RPMI8226 (cell line): ENCODE measurements at regions not wholly inside any gene's neighbourhood (a gene's known extent, or its start where the extent isn't known, plus 50 kb on each side); places are given as distances from the start of the nearest gene placed in this dataset.

ENCODE experiments used
- DNase-seq: peaks from one replicate; pipeline ENCODE4 v3.0.0-alpha.2; 2015

DNA sequence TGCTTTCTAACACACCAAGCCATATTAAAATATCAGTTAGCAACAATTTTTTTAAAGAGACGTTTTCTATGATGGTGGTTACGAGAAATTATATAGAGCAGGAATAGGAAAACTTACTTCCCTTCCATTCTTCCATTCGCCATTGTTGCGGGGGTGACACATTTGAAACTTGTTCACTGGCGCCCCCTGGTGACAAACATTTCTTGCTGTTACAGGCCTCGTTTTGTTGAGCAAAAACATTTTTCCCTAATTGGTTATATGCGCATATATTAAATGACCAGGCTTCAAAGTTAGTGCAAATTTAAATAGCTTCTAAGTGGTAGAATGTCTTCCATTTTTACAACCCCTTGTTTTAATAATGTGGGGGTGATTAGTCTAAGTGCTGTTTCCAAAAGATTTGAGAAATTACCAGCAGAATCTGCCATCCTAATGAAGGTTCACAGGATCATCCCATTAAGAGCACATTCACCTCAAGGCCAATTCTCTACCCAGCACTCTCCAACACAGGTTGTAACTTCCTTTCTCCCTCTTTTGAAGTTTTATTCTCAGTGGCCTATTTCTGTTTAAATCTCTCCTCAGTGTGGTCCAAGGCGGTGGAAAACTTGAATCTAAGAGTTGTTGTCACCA is 1124.7 kb downstream of the FLRT2 start:
- DNase-seq, result peak; percentile 37

DNA sequence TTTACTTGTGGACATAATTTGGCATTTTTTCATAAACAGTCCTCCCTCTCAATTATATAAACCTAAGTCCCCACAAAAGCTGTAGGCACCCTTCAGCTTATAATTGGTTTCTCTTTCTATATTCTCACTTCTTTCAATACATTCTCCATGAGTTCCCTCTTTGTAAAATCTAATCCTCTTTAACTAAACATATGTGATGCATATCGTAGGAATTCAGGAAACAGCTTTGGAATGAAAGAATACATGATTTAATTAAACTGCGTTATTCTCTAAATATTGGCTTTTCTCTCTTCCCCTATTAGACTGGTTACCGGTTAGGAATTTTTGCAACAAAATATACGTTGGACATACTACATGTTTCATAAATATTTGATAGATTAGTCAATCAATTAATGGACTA is 1122.6 kb downstream of the FLRT2 start:
- DNase-seq, result no peak

DNA sequence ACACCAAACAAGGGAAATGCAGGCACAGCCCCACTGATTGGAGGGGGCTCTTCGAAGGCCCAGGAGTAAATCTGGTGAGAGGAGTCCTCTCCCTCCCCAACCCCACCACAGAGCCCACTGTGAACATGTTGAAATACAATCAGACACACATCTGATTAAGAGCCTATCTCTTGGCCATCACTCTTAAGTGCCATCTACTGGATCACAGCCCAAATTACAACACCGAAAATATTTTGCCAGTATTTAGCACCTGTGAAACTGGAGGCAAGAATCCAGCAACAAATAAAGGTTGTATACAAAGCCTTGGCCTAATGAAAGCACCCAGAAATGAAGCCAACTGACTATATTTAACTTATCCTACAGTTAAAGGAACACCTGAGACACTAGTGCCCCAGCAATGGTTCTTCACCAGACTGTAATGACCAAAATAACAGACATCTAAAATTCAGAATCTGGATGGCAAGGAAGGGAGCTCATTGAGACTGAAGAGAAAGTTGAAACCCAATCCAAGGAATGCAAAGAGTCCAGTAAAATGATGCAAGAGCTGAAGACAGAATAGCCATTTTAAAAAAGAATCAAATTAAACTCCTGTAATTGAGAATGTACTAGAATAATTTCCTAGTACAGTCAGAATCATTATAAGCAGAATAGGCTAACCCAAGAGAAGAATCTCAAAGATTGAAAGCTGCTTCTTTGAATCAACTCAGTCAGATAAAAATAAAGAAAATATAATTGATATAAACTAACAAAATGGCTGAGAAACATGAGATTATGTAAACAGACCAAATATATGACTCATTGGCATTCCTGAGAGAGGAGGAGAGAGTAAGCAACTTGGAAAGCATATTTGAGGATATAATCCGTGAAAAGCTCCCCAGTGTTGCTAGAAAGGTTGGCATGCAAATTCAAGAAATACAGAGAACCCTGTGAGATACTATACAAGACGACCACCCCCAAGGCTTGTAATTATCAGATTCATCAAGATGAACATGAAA is 1117.0 kb downstream of the FLRT2 start:
- DNase-seq, result no peak

DNA sequence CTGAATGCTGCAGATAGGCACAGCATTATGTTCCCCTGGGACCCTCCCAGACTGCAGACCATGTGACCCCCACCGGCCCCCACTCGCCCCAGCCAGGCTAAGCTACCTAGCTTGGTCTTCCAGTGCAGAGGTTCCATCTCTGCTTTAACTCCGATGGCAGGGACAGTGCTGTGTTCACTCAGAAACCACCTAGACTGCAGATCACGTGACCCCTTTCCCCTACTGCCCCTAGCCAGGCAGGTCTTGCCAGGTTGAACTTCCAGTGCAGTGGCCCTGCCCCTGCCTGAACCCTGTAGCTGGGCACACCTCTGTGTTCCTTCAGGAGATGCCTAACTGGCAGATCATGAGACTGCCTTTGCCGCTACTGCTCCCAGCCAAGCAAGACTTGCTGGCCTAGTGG is 1116.2 kb downstream of the FLRT2 start:
- no peak for DNase-seq

DNA sequence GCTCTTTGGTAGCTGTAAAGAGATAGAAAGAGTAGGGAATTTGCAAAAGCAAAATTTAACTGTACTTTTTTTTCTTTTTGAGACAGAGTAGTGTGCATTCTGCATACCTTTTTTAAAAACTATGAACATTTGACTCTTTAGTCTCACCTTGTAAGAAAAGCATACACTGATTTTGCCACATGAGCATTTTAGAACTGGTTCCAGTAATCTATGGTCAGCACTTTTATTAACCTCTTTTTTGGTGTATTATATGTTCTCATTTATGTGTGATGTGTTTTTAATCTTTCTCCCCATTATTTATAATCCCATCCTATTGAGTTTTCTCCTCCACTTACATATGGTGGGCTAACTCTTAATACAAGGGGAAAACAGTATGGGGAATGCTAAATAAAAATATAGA is 1111.4 kb downstream of the FLRT2 start:
- no peak for DNase-seq

DNA sequence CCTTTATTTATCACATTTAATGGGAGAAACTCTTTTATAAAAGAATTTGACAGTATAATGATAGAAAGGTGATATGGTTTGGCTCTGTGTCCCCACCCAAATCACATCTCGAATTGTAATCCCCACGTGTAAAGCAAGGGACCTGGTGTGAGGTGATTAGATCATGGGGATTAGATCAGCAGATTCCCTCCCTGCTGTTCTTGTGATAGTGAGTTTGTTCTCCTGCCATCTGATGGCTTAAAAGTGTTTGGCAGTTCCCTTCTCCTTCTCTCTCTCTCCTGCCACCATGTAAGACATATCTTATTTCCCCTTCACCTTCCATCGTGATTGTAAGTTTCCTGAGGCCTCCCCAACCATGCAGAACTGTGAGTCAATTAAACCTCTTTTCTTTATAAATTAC is 1110.3 kb downstream of the FLRT2 start:
- DNase-seq, result no peak

DNA sequence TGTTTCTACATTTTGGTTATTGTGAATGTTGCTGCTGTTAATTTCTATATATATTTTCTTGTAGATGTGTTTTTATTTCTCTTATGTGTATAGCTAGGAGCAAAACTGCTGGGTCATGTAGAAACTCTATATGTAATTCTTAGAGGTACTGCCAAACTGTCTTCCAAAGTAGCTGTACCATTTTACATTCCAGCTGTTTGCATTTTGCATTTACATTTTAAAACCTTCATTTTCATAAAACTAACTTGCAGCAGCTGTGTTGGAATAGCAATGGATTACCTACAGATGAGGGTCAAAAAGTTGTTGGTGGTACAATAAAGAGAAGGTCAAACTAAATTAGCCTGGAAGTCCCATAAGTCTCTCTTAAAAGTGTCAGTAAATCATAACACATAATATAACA is 1109.7 kb downstream of the FLRT2 start:
- no peak for DNase-seq

DNA sequence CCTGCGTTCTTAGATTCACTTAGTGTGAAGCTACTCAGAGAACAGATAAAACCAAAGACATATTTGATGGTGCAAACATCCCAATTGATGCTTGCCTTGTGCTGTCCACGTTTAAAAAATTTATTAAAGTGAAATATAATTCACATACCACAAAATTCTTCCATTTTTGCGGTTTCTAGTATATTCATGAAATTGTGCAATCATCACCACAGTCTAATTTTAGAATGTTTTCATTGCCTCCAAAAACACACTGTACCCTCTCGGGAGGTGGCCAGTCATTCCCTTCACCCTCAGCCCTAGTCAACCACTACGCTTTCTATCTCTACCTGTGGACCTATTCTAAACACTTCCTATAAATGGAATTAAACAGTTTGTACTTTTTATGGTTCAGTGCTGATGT is 1109.2 kb downstream of the FLRT2 start:
- DNase-seq, result no peak

DNA sequence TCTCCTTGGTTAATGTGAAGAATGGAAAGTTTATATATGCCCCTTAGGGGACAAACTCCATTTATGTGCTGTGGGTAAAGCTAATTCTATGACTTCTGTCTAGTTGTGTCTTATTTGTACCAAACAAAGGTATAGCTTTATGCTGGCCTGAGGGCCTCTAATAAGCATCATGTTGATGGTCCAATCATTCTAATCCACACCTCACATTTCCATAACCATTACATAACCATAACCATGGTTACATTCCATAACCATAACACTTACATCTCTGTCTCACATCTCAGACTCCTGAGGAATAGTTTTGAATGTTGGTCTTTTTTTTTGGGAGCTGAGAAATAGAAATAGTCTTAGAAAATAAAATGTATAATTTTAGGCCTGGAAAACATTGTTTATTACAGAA is 1097.1 kb downstream of the FLRT2 start:
- DNase-seq, result no peak

DNA sequence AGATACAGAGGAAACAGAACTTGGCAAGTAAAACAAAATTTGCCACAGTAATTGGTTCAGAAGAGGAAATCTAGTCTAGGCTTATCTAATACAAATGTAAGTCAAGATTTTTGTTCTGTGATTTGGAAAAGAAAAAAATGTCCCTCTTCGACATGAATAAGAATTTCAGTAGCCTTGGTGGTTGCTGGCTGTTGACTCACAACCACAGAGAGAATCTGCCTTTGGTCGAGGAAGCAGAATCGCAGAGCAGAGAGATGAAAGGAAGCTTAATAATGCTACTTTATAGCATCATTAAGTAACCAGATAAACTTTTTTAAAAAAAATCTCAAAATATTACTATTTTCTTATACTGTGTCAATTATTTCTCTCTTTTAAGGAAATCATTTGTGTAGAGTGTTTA is 1096.6 kb downstream of the FLRT2 start:
- no peak for DNase-seq

DNA sequence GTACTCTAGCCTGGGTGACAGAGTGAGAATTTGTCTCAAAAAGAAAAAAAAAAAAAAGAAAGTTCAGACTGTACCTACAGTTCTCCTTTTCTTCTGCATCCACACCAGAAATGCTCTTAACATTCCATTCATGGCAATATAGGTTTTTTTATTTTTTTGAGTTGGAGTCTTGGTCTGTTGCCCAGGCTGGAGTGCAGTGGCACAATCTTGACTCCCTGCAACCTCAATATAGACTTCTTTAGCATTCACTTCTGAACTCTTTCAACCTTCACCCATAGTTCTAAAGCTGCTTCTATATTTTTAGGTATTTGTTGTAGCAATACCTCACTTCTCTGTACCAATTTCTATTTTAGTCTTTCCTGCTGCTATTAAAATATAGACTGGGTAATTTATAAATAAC is 1095.7 kb downstream of the FLRT2 start:
- DNase-seq, result no peak

DNA sequence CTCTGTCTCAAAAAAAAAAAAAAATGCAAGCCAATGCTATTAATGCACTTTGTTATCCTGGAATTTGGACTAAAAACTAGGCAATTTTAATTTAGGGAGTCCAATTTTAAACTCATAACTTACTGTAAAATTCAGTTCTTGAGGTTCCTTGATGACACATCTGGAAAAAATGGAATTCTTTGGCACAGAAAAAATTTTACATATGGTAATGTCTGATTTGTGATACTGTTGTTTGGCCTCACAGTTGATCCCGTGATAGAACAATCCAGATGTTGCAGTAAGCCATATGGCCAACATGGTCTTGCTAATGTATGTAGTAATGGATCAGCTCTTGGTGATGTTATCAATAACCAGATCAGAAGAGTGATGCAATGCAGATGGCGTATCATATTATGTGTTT is 1089.8 kb downstream of the FLRT2 start:
- no peak for DNase-seq

DNA sequence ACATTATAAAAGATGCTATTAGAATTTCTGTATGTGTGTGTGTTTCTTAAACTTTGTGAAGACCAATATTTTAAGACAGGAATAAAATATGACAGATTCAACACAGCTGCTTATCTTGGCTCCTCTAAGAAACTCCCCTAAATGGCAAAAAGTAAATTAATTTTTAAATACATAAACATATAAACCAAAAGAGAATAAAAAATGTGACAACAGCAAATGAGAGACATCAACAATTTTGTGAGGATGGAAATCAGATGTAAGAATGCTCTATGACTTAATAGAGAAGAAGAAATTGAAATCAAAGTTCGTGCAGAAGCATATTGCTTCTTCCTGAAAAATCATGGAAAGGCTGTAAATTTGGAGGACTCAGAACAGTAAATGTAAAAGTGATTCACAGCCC is 1083.8 kb downstream of the FLRT2 start:
- DNase-seq, result no peak

DNA sequence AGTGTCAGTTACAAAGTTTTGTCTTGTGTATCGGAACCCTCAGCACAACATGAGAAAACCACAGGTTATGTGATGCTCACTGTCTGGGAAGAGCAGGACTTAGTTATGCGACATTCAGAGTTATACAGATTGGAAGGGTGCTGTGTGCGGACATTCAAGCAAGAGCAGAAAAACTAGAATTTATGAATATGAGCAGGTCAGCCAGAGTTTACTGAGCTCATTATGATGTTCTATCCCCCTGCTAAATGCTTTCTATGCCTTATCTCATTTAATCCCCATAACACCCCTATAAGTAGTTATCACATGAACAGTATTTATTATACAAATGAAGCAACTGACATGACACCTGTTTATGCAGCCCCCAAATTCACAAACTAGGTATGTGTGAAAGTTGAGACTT is 1083.2 kb downstream of the FLRT2 start:
- DNase-seq, result no peak

DNA sequence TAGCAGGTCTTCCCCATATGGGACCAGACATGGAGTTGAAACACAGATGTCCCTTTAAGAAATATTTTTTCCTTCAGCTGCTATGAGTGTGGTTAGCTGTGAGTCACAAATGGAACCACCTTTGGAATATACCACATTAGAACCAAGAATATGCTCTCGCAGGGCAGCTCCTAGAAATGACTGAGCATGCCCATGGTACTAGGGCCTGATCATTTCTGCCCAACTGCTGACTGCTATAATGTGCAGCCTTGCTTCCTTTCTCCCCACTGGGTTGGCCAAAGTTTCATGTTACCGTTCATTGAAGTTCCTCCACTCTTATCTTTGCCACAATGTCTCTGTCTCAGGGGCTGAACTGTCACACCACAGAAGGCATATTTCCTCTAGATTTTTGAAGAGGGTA is 1074.6 kb downstream of the FLRT2 start:
- no peak for DNase-seq

DNA sequence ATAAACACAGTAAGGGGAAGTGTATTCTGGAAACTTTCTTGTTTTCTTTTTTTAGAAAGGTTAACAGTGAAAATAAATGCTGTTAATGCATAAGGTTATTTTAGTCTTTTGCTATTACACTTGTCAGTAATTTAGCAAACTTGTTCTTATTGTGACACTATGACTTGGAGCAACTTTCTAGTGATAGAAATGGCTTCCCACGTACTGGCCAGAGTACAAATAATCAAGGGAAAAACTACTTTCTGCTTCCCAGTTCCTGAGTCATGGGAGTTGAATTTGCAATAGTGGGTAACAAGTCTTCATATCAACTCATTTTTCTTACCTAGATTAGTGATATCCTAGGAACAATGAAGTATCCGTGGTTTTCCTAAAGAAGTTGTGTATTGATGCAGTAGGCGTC is 1072.3 kb downstream of the FLRT2 start:
- DNase-seq, result no peak

DNA sequence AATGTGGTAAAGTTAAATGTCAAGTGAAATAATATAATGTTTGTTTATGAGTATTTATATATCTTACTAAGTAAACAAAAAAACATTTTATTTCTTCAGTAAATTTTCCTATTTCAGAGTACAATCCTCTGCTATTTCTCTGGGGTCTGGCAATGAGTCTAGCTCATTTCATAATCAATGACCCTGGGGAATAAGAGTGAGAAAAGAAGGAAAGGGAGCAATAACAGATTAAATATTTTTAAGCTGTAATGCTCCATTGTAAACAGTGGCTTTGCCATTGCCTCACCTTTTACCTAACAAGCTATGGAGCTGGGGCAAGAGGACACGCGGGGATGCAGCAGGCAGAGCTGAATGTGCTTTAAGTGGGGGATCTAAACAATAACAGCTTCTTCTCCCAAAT is 1071.9 kb downstream of the FLRT2 start:
- DNase-seq, result no peak

DNA sequence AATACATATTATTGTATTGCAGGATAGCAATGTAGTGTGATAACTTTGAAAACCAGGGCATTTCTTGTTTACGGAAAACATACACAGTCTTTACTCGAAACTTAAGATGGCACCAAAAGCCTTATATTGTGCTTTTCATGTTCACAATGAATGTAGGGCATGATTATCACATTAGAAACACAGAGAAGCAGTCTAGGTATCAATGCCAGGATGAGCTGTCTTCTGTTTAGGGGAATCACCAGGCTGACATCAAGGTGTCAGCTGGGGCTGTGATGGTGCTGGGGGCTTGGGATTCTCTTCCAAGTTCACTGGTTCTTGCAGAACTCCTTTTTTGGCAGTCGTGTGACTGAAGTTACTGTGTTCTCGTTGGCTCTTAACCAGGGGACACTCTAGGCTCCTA is 1067.3 kb downstream of the FLRT2 start:
- DNase-seq, result no peak

DNA sequence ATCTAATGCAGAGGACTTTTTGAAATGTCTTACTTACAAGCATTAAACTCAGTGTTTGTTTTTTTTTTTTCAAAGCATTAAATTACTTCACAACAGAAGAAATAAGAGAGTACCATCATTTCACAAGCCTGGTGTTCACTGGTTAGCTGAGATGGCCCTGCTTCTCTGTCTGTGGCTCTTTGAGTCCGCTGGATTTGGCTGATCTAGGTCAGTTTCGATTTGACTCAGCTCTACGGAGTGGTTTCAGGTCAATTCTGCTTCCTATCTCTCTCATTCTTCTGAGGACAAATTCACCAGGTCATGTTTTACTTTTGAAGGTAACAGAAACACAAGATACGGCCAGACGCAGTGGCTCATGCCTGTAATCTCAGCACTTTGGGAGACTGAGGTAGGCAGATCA is 1066.1 kb downstream of the FLRT2 start:
- DNase-seq, result peak; percentile 65

DNA sequence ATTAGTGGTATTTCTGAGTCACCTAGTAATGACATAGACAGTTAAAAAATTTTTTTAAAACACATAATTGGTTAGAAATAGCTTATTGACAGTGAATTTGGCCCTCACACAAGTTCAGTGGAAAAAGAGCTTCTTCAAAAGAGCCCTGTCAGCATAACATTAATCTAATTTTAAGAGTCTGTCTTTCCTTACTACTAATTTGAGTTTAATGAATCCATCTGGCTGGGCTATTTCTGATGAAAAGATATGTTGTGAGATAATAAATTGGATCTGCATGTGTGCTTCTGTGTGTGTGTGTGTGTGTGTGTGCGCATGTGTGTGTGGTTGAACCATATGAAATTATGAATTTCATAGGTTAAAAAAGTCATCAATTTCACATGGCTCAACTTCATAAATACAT is 1045.2 kb downstream of the FLRT2 start:
- no peak for DNase-seq

DNA sequence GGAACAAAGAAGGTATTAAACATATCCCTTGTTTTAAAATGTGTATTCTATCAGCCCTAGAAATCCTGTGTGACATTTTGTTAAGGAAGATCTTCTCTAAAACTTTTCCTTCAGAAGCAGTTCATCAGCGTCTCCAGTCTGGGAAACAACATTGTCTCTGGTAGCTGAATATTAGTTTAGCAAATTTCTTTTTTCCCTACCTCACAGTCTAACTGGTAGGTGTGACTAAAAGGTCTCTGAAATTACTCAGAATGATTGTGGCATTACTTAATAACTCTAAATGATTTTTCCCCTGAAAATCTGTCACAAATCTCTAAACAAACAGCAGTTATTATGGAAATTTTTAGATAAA is 1044.8 kb downstream of the FLRT2 start:
- no peak for DNase-seq

DNA sequence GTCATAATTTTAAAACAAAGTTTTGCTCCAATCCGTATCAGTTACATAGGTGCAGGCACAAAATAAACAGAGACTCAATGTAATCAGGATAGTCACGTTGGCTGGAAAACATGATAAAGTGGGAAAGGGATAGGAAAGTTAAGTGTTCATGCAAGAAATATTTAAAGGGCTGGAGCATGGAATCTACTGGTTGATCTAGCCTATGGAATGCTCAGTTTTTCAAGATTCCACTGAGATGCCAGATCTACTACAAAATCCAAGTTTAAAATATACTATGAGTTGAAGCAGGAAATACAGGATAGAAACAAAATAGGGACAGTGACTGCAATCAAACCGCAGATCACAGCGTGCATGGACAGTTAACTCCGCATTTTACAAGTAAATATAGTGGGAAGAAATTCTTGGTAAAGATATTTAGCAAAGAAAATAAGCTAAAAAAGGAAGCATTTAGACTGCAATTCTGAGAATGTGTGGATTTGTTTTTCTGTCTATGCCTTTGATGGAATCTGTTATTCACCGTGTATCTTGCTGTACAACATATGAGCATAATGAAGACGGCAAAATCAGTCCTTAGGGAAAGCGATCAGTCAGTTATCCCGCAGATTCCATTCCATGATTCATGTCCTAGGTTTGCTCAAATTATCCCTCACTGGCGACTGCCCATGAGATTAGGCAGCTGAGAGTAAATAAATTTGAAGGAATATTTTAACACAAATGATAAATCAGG is 1044.3 kb downstream of the FLRT2 start:
- no peak for DNase-seq

DNA sequence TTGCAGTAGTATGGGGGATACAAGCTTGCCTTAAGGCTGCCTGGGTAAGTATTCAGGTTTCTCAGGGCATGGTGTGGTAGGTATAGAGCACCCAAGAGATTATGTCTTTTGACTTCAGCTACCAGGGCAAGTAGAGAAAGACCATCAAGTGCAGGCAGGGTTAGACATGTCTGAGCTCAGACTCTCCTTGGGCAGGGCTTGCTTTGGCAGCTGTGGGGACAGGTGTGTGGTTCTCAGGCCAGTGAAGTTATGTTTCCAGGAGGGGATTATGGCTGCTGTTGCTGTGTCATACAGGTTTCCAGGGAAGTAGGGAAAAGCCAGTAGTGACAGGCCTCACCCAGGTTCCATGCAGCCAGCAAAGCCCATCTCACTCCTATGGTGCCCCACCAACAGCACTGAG is 1040.4 kb downstream of the FLRT2 start:
- no peak for DNase-seq

DNA sequence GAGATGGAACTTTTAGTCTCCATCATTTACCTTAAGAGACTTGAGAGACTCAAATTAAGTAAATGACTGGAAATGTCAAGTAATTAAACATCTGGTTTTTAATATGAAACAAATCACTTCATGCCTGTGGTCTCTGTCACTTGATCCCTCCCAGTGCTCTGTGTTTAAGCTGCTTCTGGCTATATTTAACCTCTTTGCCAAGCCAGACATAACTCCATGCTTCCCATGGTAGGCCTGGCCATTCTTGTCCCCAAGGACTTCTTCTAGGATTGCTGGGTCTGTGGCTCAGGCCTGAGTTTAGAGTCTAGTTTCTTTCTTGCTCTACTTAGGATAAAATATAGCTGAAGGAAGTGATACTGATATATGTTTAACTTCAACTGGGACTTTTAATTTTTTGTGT is 1013.6 kb downstream of the FLRT2 start:
- no peak for DNase-seq
